HG03342 (cell line): ENCODE measurements at regions not wholly inside any gene's neighbourhood (a gene's known extent, or its start where the extent isn't known, plus 50 kb on each side); places are given as distances from the start of the nearest gene placed in this dataset.

ENCODE experiments used
- ATAC-seq: cut with Tn5 transposase; IDR thresholded peaks from one replicate; pipeline ENCODE4 v1.9.1; 2021; ENCODE audit warnings: mild to moderate bottlenecking, moderate library complexity; ENCODE audit not compliant: unreplicated experiment

- no peak for ATAC-seq
Observed at GRCh38 chr4:157977086-157977485, 195.7 kb downstream of the GASK1B start.

GRCh38 chr4:157973297-157973696 lies 199.5 kb downstream of the GASK1B start:
- no peak for ATAC-seq

- no peak for ATAC-seq
Observed at GRCh38 chr4:157964463-157964862, 208.4 kb downstream of the GASK1B start.

- no peak for ATAC-seq
Observed at GRCh38 chr4:157961229-157961990, 211.4 kb downstream of the GASK1B start.

GRCh38 chr4:157957905-157958304 lies 214.9 kb downstream of the GASK1B start:
- no peak for ATAC-seq

- ATAC-seq = no peak
Observed at GRCh38 chr4:157942017-157942416, 230.8 kb downstream of the GASK1B start.

- ATAC-seq = no peak
Observed at GRCh38 chr4:157934151-157934550, 238.7 kb downstream of the GASK1B start.

GRCh38 chr4:157932936-157933335 lies 239.9 kb downstream of the GASK1B start:
- ATAC-seq = no peak

- ATAC-seq = no peak
Observed at GRCh38 chr4:157929486-157929885, 243.3 kb downstream of the GASK1B start.

- no peak for ATAC-seq
Observed at GRCh38 chr4:157918036-157918832, 254.6 kb downstream of the GASK1B start.

GRCh38 chr4:157912212-157912611 lies 260.6 kb downstream of the GASK1B start:
- no peak for ATAC-seq

GRCh38 chr4:157911662-157912061 lies 261.2 kb downstream of the GASK1B start:
- ATAC-seq = no peak

GRCh38 chr4:157908691-157909090 lies 264.1 kb downstream of the GASK1B start:
- no peak for ATAC-seq

- ATAC-seq = no peak
Observed at GRCh38 chr4:157908031-157908430, 264.8 kb downstream of the GASK1B start.

GRCh38 chr4:157907226-157907946 lies 265.4 kb downstream of the GASK1B start:
- no peak for ATAC-seq

- no peak for ATAC-seq
Observed at GRCh38 chr4:157898836-157899605, 273.8 kb downstream of the GASK1B start.

- ATAC-seq = no peak
Observed at GRCh38 chr4:157897855-157898370, 274.9 kb downstream of the GASK1B start.

GRCh38 chr4:157896726-157897125 lies 276.1 kb downstream of the GASK1B start:
- no peak for ATAC-seq

- ATAC-seq = no peak
Observed at GRCh38 chr4:157895205-157895604, 277.6 kb downstream of the GASK1B start.

GRCh38 chr4:157889788-157890187 lies 283.0 kb downstream of the GASK1B start:
- no peak for ATAC-seq

- no peak for ATAC-seq
Observed at GRCh38 chr4:157888281-157888680, 284.5 kb downstream of the GASK1B start.
